GM12874 (cell line): ENCODE measurements at regions not wholly inside any gene's neighbourhood (a gene's known extent, or its start where the extent isn't known, plus 50 kb on each side); places are given as distances from the start of the nearest gene placed in this dataset.

Experiments used
- TF ChIP-seq, protein P1 (sequence below): IDR thresholded peaks from 2 replicates; pipeline ENCODE4 v1.5.1; 2011; ENCODE audit warnings: low read depth, mild to moderate bottlenecking, control low read depth, low read length, moderate library complexity; ENCODE audit not compliant: insufficient read depth

DNA sequence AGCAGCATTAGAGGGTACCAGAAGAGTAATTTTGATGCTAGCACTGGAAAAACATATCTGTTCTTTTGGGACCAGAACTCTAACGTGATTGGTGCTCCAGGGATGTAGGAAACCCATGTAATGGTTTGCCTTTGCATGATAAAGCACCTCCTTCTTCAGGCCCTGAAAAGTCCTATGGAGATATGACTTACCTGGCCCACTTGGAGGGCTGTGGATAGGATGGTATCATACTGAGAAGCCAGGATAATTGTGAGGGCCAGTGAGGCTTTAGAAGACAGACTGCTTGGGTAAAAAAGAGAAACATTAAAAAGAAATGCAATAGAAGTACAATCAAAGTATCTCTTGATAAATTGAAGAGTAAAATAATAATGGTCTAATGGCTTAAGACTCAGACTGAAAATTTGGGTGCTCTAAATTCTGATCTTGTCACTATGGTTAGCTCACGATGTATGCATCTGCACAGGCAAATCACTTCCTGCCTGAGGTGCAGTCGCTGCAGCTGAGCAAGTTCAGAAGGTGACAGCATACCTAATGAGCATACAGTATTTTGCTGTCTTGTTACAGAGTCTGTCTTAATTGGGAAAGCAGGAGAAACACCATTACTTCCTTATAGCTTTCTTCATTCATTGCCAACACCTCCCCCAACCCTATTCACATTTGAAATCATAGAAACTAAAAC, 371.5 kb downstream of the NUP35 start:
- TF ChIP-seq, protein P1, sequence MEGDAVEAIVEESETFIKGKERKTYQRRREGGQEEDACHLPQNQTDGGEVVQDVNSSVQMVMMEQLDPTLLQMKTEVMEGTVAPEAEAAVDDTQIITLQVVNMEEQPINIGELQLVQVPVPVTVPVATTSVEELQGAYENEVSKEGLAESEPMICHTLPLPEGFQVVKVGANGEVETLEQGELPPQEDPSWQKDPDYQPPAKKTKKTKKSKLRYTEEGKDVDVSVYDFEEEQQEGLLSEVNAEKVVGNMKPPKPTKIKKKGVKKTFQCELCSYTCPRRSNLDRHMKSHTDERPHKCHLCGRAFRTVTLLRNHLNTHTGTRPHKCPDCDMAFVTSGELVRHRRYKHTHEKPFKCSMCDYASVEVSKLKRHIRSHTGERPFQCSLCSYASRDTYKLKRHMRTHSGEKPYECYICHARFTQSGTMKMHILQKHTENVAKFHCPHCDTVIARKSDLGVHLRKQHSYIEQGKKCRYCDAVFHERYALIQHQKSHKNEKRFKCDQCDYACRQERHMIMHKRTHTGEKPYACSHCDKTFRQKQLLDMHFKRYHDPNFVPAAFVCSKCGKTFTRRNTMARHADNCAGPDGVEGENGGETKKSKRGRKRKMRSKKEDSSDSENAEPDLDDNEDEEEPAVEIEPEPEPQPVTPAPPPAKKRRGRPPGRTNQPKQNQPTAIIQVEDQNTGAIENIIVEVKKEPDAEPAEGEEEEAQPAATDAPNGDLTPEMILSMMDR = no peak

DNA sequence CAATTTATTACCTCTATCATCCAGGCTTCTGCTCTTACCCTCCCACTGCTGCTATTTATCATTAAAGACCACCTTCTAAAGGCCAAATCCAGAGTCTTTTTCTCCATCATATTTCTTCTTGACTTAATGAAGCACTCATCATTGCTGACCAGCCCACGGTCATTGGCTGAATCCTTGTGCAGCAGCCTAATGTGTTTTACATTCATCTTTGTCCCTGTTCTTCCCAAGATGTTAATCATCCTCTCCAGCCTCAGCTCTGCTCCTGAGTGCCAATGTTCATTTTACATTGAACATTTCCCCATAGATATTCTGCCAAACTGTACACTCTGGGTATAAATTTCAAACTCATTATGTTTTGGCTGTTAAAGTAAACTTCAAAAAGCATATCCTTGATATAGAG, 373.6 kb downstream of the NUP35 start:
- TF ChIP-seq, protein P1 = no peak

DNA sequence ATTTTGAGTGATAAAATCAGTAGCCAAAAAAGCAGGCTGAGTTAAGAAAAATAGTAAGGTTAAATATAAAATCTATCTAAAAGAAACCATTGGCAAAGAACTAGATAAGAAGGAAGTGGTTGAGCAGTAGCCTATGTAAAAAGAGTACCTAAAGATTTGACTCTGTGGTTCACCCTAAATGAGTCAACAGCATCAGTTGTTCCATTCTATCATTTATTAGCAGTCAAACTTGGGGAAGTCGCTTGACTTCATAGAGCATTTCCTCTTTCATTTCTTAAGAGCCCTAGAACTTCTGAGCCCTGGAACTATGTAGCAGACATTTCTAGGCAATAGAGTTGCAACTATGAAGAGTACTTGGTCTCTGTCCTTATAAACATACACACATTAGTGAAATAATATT, 381.7 kb downstream of the NUP35 start:
- TF ChIP-seq, protein P1 = no peak

DNA sequence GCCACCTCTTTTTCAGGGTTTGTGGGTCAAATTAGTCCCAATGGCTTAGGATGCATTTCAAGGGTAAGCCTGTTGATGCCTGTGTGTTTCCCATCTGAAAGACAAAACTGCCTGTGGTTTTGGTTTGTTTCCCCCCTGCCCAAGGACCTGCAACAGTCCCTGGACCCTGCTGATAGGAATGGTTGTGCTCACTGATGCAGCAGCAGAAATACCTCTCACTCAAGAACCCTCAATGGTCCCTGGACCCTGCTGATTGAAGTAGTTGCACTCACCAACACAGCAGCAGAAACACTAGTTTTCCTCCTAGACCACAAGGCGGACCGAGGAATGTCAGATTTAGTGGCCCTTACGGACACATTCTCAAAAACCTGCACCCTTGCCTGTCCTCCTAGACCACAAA, 386.9 kb downstream of the NUP35 start:
- TF ChIP-seq, protein P1 = no peak

DNA sequence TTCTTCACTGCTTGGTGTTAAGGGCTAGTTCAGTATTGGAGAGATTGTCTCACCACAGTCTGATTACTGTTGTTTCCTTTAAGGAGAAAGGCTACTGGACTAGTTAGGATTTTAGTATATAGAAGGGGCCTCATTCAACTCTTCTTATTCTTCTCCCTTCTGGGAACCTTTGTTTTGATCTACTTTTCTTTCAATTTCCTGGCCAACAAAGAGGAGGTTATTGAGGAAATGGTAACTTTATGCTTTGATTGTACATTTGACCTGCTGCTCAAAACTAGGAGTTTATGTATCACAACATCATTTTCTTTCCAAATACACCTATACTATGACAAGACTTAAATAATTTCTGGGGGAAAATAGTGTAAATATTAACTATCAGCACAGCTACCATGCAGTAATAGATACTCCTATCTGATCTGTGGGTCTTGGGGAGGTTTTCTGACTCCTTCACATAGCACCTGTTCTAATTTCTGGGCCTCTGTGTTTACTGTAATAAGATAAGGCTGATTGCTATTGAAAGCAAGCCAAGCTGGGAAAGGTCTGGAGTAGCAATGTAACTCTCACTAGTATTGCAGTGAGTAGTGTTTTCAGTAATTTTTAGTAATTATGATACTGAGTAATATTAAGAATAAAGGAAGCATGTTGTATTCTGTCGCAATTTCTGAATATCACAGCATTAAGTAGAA, 395.3 kb downstream of the NUP35 start:
- TF ChIP-seq, protein P1 = no peak

DNA sequence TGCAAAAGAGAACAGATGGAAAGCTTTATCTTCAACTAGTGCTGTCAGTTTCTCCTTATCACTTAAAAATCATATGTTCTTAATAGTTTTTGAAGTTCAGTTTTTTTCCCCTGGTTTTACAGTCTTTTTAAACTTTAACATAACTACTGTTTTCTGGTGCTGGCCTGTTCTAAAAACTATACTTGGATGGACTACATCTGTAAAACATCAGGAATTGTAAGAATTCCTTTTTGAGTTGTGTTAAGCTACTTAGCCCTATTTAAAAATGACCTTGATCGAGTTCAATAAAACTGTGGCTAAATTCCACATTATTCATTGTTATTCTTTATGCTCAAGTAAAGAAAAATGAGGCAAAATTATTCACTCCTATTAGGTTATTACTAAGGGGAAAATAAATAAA, 397.7 kb downstream of the NUP35 start:
- TF ChIP-seq, protein P1 = no peak

DNA sequence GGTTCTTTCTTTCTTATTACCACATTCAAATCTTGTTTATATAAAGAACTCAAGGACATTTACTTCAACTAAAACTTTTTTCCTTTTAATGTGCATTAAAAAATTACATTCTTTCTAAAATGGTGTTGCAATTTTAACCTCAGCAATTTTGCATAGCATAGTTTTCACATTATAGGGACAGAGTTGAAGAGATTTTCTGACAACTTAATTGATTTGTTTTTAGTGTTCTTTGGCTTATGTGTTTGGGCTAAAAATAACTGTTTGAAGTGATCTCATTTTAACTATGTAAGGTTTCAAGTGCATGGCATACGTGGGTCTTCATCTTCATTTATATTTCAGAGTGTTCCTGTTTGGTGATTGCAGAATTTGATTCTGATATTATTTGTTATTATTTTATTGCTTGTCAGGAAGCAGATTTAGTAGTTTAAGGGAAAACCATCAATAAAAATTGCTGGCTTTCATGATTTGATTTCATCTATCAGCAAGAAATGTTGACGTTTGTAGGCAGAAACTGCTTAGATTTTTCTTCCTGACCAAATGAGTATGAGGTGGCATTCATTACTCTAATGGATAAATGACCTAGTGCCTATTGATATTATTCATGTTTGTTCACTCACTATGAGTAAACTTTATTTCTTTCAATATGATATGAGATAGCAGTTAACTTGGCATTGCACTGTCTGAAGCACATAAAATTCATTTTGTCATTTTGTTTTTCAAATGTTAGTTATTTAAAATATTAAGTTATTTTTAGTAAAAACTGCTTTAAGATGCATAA, 398.4 kb downstream of the NUP35 start:
- TF ChIP-seq, protein P1 = no peak
